IPS DF 6.9 (cell line): ENCODE measurements at regions not wholly inside any gene's neighbourhood (a gene's known extent, or its start where the extent isn't known, plus 50 kb on each side); places are given as distances from the start of the nearest gene placed in this dataset.

Source experiments
- DNase-seq: peaks from one replicate; pipeline ENCODE4 v3.0.0-alpha.2; 2013; ENCODE audit warnings: low read depth, low spot score
- H3K27ac ChIP-seq: one replicate; pipeline ENCODE4 v1.5.1; 2013; ENCODE audit warnings: low read length, control low read depth
- H3K27me3 ChIP-seq: 2 replicates; pipeline ENCODE4 v1.6.1; 2013; ENCODE audit warnings: mild to moderate bottlenecking, low read length; ENCODE audit not compliant: control insufficient read depth, insufficient read depth
- H3K36me3 ChIP-seq: 2 replicates; pipeline ENCODE4 v1.6.1; 2013; ENCODE audit warnings: low read length; ENCODE audit not compliant: control insufficient read depth, insufficient read depth
- H3K4me1 ChIP-seq: 2 replicates; pipeline ENCODE4 v1.6.1; 2013; ENCODE audit warnings: low read length; ENCODE audit not compliant: control insufficient read depth, insufficient read depth
- H3K4me3 ChIP-seq: 2 replicates; pipeline ENCODE4 v1.5.1; 2013; ENCODE audit warnings: mild to moderate bottlenecking, low read length
- H3K9me3 ChIP-seq: 2 replicates; pipeline ENCODE4 v1.6.1; 2013; ENCODE audit warnings: low read length, inconsistent platforms; ENCODE audit not compliant: control insufficient read depth, insufficient read depth
- WGBS: extraction: QIAGEN DNeasy Blood & Tissue Kit; methylation state at CpG from one replicate; pipeline ENCODE4 v1.1.7; 2013; ENCODE audit warnings: mixed read lengths, missing lambda C conversion rate; ENCODE audit not compliant: insufficient read length, insufficient coverage; 5-methylcytosine and 5-hydroxymethylcytosine counted together

DNA sequence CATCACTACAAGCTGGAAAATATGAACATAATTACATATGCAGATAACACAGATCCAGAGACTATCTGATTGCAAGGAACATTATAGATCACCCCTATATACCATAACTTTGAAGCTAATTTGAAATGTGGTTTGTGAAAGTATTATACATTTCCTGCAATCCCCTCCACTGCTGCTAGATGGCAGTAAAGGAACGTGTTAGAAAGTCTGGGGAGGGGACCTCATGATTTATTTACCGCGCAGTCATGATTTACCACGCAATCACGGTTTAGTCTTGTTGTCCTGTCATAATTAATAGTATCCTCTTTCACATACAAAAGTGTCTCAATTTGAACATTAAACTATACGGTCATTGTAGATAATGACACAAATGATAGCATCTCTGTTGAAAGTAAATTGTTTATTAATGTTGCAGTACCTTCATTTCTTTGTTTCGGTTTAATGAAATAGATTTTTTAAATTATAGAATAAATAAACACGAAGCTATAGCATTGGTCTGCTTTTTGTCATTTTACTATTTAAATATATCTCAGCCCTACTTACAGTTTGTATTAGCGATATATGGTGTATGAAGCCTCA, 145.3 kb upstream of the PRSS1 start:
- peak; percentile 39 for DNase-seq
- Histone ChIP-seq H3K4me3 (no peak overlapping the region), H3K36me3 (no peaks in the 10 kb centered on the region), H3K27ac (no peak overlapping the region), H3K9me3 (no peaks in the 10 kb centered on the region), H3K27me3 (no peaks in the 10 kb centered on the region), H3K4me1 (no peaks in the 10 kb centered on the region)
- WGBS = no CpG with 5 or more reads among the region's 9 CpGs

DNA sequence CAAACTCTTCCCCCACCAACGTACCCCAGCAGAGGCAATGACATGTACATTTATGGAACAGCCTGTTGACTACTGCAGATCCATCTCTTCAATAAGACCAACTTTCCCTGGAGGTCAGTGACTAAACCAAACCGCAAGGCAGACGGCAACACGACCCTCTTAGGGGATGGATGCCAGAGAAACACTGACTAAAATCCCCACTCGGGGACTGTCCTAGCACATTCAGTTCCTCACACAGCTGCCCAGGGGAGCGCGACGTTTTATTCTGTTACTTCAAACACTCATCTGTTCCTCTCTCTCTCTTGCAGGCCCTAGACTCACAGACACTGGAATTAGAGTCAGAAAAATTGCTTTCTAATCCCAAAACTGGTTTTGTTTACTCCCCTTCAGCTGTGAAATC, 146.5 kb upstream of the PRSS1 start:
- Histone ChIP-seq H3K4me1 (no peaks in the 10 kb centered on the region), H3K4me3 (no peak overlapping the region), H3K36me3 (no peaks in the 10 kb centered on the region), H3K9me3 (no peaks in the 10 kb centered on the region), H3K27me3 (no peaks in the 10 kb centered on the region), H3K27ac (no peak overlapping the region)
- 100% methylated on average over 1 of the region's 8 CpGs for WGBS
- no peak for DNase-seq

GRCh38 chr7:142602183-142602582, 147.1 kb upstream of the PRSS1 start:
- Histone ChIP-seq H3K4me1 (no peaks in the 10 kb centered on the region), H3K27ac (no peak overlapping the region), H3K9me3 (no peaks in the 10 kb centered on the region), H3K36me3 (no peaks in the 10 kb centered on the region), H3K27me3 (no peaks in the 10 kb centered on the region), H3K4me3 (no peak overlapping the region)
- no CpG with 5 or more reads among the region's 9 CpGs for WGBS
- no peak for DNase-seq

GRCh38 chr7:142598297-142598696, 151.0 kb upstream of the PRSS1 start:
- H3K4me3 ChIP-seq = no peak overlapping the region
- no peak for DNase-seq
- no peaks in the 10 kb centered on the region for H3K9me3 ChIP-seq
- H3K27me3 ChIP-seq = no peaks in the 10 kb centered on the region
- H3K4me1 ChIP-seq = no peaks in the 10 kb centered on the region
- no peaks in the 10 kb centered on the region for H3K36me3 ChIP-seq
- no CpG with 5 or more reads among the region's 6 CpGs for WGBS
- no peak overlapping the region for H3K27ac ChIP-seq

DNA sequence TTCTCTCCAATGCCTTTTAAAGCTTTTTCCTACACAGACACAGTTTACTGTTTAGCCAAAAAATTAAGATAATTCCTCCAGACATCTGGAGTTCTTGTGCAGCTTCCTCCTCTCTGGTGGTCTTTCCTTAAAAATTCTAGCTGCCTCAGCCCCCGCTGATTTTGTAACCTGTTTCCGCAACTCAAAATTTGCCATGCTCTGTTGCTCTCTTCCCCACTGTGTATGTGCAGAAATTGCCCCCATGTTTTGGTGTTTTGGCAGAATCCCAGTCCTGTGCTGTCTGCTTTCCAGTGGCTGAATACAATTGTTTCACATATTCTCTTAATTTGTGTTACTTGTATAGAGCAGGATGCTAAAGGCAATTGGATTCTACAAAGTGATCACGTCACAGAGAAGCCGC, 151.7 kb upstream of the PRSS1 start:
- no peaks in the 10 kb centered on the region for H3K36me3 ChIP-seq
- H3K27ac ChIP-seq = no peak overlapping the region
- no peak overlapping the region for H3K4me3 ChIP-seq
- DNase-seq = no peak
- no CpG with 5 or more reads among the region's 4 CpGs for WGBS
- H3K9me3 ChIP-seq = no peaks in the 10 kb centered on the region
- no peaks in the 10 kb centered on the region for H3K27me3 ChIP-seq
- H3K4me1 ChIP-seq = no peaks in the 10 kb centered on the region

- no peak overlapping the region for H3K27ac ChIP-seq
- DNase-seq = no peak
- WGBS = no CpG with 5 or more reads among the region's 4 CpGs
Observed at GRCh38 chr7:142595816-142596516, 153.3 kb upstream of the PRSS1 start.

DNA sequence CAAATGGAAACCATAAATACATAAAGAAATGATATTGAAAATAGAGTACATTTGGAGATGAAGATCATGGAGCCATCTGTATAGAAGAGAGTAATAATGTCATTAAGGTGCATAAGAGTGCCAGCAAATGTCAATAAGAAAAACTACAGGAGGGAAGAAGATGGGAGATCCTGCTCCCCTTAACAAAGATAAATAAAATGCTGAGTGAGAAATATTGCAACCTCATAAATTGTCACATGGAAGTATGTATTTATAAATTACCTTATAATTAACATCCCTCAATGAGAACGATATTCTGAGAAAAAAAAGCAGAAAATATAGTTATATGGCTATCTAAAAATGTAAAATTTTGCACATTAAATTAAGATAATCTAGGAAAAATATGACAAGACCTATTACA, 155.2 kb upstream of the PRSS1 start:
- no CpG with 5 or more reads among the region's 1 CpG for WGBS
- Histone ChIP-seq H3K4me3 (no peak overlapping the region), H3K36me3 (no peaks in the 10 kb centered on the region), H3K27ac (no peak overlapping the region), H3K27me3 (no peaks in the 10 kb centered on the region), H3K4me1 (no peaks in the 10 kb centered on the region), H3K9me3 (no peaks in the 10 kb centered on the region)
- DNase-seq = no peak

More at GRCh38 chr7:142595816-142596516, 153.3 kb upstream of the PRSS1 start:
- Histone ChIP-seq H3K36me3 (no peaks in the 10 kb centered on the region), H3K9me3 (no peaks in the 10 kb centered on the region), H3K4me3 (no peak overlapping the region), H3K4me1 (no peaks in the 10 kb centered on the region), H3K27me3 (no peaks in the 10 kb centered on the region)

- Histone ChIP-seq H3K27me3 (no peaks in the 10 kb centered on the region), H3K4me1 (no peaks in the 10 kb centered on the region), H3K27ac (no peak overlapping the region), H3K36me3 (no peaks in the 10 kb centered on the region), H3K4me3 (no peak overlapping the region), H3K9me3 (no peaks in the 10 kb centered on the region)
- WGBS = no CpG with 5 or more reads among the region's 4 CpGs
- no peak for DNase-seq
Observed at GRCh38 chr7:142593106-142593505, 156.2 kb upstream of the PRSS1 start.

- H3K4me1 ChIP-seq = no peaks in the 10 kb centered on the region
- no peak overlapping the region for H3K27ac ChIP-seq
- no peaks in the 10 kb centered on the region for H3K36me3 ChIP-seq
- no peak overlapping the region for H3K4me3 ChIP-seq
- H3K27me3 ChIP-seq = no peaks in the 10 kb centered on the region
- no peak for DNase-seq
- no CpG with 5 or more reads among the region's 3 CpGs for WGBS
- no peaks in the 10 kb centered on the region for H3K9me3 ChIP-seq
Observed at GRCh38 chr7:142592664-142593063, 156.6 kb upstream of the PRSS1 start.

GRCh38 chr7:142592231-142592630, 157.0 kb upstream of the PRSS1 start:
- H3K27ac ChIP-seq = no peak overlapping the region
- no peaks in the 10 kb centered on the region for H3K9me3 ChIP-seq
- DNase-seq = no peak
- H3K4me3 ChIP-seq = no peak overlapping the region
- H3K36me3 ChIP-seq = no peaks in the 10 kb centered on the region
- no peaks in the 10 kb centered on the region for H3K27me3 ChIP-seq
- no peaks in the 10 kb centered on the region for H3K4me1 ChIP-seq
- WGBS = no CpG with 5 or more reads among the region's 2 CpGs
